Ishikawa (cell line): ENCODE measurements at regions not wholly inside any gene's neighbourhood (a gene's known extent, or its start where the extent isn't known, plus 50 kb on each side); places are given as distances from the start of the nearest gene placed in this dataset.

Experiments used
- CEBPB ChIP-seq: IDR thresholded peaks from 2 replicates; pipeline ENCODE4 v1.6.1; 2012
- CREB1 ChIP-seq: IDR thresholded peaks from 2 replicates; pipeline ENCODE4 v1.6.1; 2012; ENCODE audit warnings: low read depth
- EGR1 ChIP-seq: IDR thresholded peaks from 2 replicates; pipeline ENCODE4 v1.6.1; 2012
- EP300 ChIP-seq: IDR thresholded peaks from 2 replicates; pipeline ENCODE4 v1.6.1; 2012; ENCODE audit warnings: borderline replicate concordance
- FOXM1 ChIP-seq: IDR thresholded peaks from 2 replicates; pipeline ENCODE4 v1.6.1; 2012; ENCODE audit warnings: low read depth, borderline replicate concordance
- NFIC ChIP-seq: IDR thresholded peaks from 2 replicates; pipeline ENCODE4 v1.6.1; 2012
- RAD21 ChIP-seq: IDR thresholded peaks from 2 replicates; pipeline ENCODE4 v1.6.1; 2012; ENCODE audit warnings: low read depth
- REST ChIP-seq: IDR thresholded peaks from 2 replicates; pipeline ENCODE4 v1.6.1; 2012; ENCODE audit warnings: low read depth, mild to moderate bottlenecking
- TAF1 ChIP-seq: IDR thresholded peaks from 2 replicates; pipeline ENCODE4 v1.6.1; 2012; ENCODE audit warnings: low read depth, mild to moderate bottlenecking
- TCF12 ChIP-seq: IDR thresholded peaks from 2 replicates; pipeline ENCODE4 v1.6.1; 2012; ENCODE audit warnings: low read depth
- TEAD4 ChIP-seq: IDR thresholded peaks from 2 replicates; pipeline ENCODE4 v1.6.1; 2012
- YY1 ChIP-seq: IDR thresholded peaks from 2 replicates; pipeline ENCODE4 v1.6.1; 2012; ENCODE audit warnings: low read depth
- ZBTB7A ChIP-seq: IDR thresholded peaks from 2 replicates; pipeline ENCODE4 v1.6.1; 2012; ENCODE audit warnings: low read depth
- TF ChIP-seq, protein P1 (sequence below): IDR thresholded peaks from 2 replicates; pipeline ENCODE4 v1.6.1; 2012
- TF ChIP-seq, protein P2 (sequence below): IDR thresholded peaks from 2 replicates; pipeline ENCODE4 v1.6.1; 2012

GRCh38 chr4:81746071-81746470 is 274.4 kb upstream of the RASGEF1B start:
- TF ChIP-seq, protein P1, sequence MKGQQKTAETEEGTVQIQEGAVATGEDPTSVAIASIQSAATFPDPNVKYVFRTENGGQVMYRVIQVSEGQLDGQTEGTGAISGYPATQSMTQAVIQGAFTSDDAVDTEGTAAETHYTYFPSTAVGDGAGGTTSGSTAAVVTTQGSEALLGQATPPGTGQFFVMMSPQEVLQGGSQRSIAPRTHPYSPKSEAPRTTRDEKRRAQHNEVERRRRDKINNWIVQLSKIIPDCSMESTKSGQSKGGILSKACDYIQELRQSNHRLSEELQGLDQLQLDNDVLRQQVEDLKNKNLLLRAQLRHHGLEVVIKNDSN = no peak
- TF ChIP-seq CREB1 = no peak

DNA sequence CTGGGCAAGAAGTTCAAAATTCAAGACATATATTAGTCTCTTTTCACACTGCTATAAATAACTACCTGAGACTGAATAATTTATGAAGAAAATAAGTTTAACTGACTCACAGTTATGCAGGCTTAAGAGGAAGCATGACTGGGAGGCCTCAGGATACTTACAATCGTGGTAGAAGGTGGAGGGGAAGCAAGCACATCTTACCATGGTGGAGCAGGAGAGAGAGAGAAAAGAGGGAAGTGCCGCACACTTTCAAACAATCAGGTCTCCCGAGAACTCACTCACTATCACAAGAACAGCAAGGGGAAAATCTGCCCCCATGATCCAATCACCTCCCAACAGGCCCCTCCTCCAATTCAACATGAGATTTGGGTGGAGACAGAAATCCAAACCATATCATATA is 273.3 kb upstream of the RASGEF1B start:
- no peak for TF ChIP-seq EP300

DNA sequence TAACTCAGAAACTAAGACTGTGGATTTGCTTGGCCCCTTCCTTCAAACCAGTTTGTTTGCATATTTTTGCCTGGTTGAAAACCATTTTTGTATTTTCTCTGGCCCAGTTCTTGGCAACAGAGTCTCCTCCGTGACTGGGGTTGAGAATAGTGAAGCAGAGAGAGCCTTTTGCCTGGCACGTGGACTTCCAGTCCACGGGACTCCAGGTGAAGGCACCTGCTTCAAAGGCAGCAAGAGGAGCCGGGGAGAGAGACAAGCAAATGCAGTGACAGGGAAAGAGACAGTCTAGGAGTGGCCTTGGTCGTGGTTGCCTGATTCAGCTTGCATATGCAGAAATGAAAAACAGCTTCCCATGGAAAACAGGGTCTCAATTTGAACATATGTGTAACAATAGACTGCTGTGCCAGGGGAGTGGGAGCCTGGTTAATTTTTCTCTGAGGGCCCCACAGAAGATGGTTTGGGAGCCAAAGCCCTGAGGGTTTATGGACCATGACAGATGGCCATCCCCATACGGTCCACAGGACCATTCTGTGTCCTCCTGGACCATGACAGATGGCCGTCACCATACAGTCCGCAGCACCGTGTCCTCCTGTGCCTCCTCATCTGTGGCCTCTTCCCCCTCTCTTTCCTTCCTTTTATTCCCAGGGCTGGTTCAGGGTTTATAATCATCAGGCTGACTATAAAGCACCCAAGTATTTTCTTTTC is 272.2 kb upstream of the RASGEF1B start:
- TF ChIP-seq FOXM1 (no peak), RAD21 (no peak), YY1 (no peak), REST (no peak), TCF12 (no peak), CREB1 (no peak), TEAD4 (no peak), NFIC (no peak), ZBTB7A (no peak), EP300 (no peak), TAF1 (no peak), EGR1 (no peak), CEBPB (no peak)
- TF ChIP-seq, protein P2, sequence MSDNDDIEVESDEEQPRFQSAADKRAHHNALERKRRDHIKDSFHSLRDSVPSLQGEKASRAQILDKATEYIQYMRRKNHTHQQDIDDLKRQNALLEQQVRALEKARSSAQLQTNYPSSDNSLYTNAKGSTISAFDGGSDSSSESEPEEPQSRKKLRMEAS = no peak
- TF ChIP-seq, protein P1 = no peak

- TF ChIP-seq YY1 (no peak), FOXM1 (no peak), EGR1 (no peak), TAF1 (no peak), TCF12 (no peak), REST (no peak), RAD21 (no peak), CEBPB (no peak), EP300 (no peak), ZBTB7A (no peak), NFIC (no peak), CREB1 (no peak)
- TF ChIP-seq, protein P1 = no peak
- TF ChIP-seq, protein P2 = no peak
Observed at GRCh38 chr4:81740487-81740886, 268.8 kb upstream of the RASGEF1B start.

DNA sequence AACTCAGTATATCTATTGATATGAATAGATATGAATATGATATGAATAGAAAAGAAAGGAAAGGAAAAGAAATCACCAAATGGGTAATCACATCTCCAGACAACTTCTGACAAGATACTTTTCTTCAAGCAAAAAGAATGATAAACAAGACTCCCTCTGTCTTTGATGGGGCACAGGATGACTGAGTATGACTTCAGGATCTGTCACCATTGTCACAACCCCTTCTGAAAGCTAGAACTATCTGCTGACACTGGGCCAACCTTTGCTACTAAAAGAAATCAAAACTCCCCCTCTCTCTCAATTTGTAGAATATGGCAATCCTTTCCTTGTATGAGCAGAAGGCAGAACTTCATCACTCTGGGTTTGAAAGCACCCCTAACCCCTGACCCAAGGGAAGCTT is 267.2 kb upstream of the RASGEF1B start:
- no peak for TF ChIP-seq TAF1
- TF ChIP-seq TEAD4 = no peak
- no peak for TF ChIP-seq NFIC
- TF ChIP-seq TCF12 = no peak
- TF ChIP-seq CEBPB = no peak
- no peak for TF ChIP-seq FOXM1
- TF ChIP-seq, protein P1 = no peak
- TF ChIP-seq RAD21 = no peak
- no peak for TF ChIP-seq ZBTB7A
- TF ChIP-seq, protein P2 = no peak
- no peak for TF ChIP-seq EP300
- no peak for TF ChIP-seq YY1
- TF ChIP-seq REST = no peak
- TF ChIP-seq CREB1 = no peak
- TF ChIP-seq EGR1 = no peak
